Stimulated activated CD4-positive, alpha-beta T cell treated with anti-CD3 and anti-CD28 coated beads, Interleukin-2, amount 100 ng/mL, for 4 hours (primary cell): ENCODE measurements at regions not wholly inside any gene's neighbourhood (a gene's known extent, or its start where the extent isn't known, plus 50 kb on each side); places are given as distances from the start of the nearest gene placed in this dataset.
"Not testable (repeated sequence)": the region's sequence is repeated elsewhere in the genome, so short reads cannot be mapped to it uniquely, and the experiment has no call there.

ENCODE experiments used
- DNase-seq: peaks from one replicate; pipeline ENCODE4 v3.0.0-alpha.2; 2020; ENCODE audit warnings: low read depth

GRCh38 chr15:70367913-70368705 lies 270.4 kb upstream of the TLE3 start:
- not testable (repeated sequence) for DNase-seq

GRCh38 chr15:70364023-70364422 lies 266.3 kb upstream of the TLE3 start:
- DNase-seq, result not testable (repeated sequence)

DNA sequence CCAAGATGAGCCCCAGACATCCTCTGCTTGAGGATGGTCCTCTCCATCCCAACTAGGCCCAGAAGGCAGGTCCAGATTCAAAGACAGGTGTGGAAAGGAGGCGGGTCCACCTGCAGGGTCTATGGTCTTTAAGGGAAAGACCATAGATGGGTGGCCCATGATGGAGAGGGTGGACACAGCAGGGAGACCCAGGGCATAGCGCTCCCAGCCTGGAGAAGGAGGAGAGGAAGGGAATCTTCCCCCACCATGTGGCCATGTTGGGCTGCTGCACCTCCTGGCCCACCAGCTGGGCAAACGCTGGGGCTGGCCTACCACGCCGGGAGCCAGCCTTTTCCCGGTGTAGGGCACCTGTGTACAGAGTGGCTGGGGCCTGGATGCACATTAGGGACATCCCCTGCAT lies 265.2 kb upstream of the TLE3 start:
- no peak for DNase-seq

DNA sequence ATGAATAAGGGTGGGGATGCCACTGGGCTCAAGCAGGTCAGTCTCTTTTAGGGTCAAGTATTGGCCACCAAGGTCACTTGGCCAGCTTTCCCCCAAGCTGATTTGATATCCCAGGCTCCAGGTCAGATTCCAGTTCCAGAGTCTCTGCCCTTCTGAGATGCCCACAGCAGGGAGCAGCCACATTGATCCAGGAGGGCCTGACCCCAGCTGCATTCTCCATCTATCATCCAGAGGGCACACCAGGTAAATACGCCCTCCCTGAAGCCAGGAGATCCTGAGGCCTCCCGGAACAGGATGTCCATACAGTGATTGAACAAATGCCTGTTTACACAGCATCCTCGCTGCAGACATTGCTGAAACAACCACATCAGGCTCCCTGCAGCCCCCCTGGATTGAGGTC lies 264.6 kb upstream of the TLE3 start:
- DNase-seq, result no peak

- no peak for DNase-seq
These were observed 264.2 kb upstream of the TLE3 start for GRCh38 chr15:70361891-70362290.

- no peak for DNase-seq
These were observed 263.4 kb upstream of the TLE3 start for GRCh38 chr15:70361106-70361505.

DNA sequence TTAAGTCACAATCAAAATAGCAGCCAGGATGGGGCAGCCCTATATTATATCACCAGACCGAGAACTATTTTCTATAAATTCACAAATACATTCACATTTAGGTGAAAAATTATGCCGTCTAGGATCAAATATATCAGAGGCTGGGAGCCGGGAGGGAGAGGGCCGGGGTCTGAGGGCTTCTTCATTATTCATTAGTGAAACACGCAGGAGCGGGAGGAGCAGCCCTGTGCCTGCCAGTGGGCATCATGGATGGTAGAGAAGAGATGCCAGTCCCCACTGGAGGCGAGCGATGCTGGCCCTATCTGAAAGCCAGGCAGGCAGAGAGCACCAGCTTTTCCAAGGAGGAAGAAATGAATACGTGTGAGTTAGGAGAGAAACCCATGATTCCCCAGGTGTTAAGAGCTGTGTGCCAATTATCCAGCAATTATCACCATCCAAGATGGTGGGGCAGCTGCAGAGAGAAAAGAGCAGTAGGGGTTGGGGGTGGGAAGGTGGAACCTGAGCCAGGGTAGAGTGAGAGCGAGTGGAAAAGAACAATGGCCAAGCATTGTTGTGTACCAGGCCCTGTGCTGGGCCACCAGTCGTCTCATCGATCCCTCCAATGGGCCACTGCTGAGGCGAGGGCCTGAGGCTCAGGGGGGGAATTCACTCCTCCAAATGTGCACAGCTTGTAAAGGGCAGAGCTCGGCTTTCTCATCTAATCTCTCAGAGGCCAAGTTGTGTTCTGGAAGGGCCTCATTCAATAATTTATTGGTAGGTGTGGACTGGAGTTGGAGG lies 261.3 kb upstream of the TLE3 start:
- no peak for DNase-seq

- DNase-seq, result no peak
These were observed 260.5 kb upstream of the TLE3 start for GRCh38 chr15:70358011-70358819.

GRCh38 chr15:70357453-70357852 lies 259.7 kb upstream of the TLE3 start:
- no peak for DNase-seq

- DNase-seq, result no peak
These were observed 259.2 kb upstream of the TLE3 start for GRCh38 chr15:70356919-70357318.

- DNase-seq, result no peak
These were observed 258.5 kb upstream of the TLE3 start for GRCh38 chr15:70356062-70356860.

DNA sequence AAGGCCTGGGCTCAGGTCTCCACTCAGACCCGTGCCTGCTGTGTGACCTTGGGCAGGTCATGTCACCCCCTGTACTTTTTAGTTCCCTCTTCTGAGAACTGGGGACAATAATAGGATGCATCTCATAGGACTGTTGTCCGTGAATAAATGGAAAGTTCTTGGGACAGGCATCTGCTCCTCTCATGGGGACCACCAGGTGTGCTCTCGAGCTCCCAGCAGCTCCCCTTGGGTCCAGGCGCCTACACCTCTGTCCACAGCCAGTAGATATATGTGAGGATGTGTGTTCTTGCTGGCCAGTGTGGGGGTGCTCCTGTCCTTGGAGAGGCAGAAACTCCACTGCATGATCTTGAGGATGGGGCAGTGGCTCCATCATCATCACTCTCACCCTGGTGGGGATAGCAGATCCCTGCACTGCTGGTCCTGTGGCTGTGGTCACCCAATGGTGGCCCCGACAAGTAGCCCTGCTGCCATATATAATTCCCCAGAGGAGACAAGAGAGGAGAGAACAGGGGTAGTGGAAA lies 257.6 kb upstream of the TLE3 start:
- no peak for DNase-seq

- DNase-seq, result no peak
These were observed 256.7 kb upstream of the TLE3 start for GRCh38 chr15:70354346-70354905.

GRCh38 chr15:70353606-70354345 lies 256.1 kb upstream of the TLE3 start:
- DNase-seq, result no peak

DNA sequence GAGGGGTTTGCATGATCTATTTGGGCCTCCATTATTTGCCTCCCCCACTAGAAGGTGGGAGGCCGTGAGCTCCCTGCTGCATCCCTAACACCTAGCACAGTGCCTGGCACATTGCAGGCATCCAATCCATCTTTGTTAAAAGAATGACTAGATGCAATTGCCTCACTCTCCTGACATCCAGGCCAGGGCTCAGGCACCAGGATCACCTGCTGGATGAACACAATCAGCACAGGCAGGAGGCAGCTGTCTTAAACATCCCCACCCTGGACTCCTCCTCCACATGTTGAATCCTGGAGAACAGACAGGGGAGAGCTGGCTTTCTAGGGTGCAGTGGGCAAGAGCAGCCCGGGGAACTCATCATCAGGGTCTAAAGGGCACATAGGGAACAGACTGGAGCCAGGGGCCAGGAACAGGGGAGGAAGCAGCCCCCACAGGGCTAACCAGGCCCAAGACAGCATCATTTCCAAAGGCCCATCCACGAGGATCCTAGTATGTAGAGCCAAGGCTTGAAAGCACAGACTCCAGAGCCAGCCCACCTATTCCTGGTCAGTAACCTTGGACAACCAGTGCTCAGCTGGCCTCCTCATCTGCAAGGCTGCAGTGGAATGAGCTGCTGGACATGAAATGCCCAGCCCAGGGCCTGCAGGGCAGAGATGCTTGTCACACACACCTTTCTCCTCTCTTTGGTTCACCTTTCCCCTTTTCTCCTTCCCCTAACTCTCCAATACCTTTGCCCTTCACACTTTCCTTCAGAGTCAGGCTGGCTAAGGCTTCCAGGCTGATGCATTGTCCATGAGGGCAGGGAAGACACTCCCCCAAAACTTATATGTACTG lies 254.4 kb upstream of the TLE3 start:
- no peak for DNase-seq

- DNase-seq, result no peak
These were observed 253.7 kb upstream of the TLE3 start for GRCh38 chr15:70351391-70351790.

DNA sequence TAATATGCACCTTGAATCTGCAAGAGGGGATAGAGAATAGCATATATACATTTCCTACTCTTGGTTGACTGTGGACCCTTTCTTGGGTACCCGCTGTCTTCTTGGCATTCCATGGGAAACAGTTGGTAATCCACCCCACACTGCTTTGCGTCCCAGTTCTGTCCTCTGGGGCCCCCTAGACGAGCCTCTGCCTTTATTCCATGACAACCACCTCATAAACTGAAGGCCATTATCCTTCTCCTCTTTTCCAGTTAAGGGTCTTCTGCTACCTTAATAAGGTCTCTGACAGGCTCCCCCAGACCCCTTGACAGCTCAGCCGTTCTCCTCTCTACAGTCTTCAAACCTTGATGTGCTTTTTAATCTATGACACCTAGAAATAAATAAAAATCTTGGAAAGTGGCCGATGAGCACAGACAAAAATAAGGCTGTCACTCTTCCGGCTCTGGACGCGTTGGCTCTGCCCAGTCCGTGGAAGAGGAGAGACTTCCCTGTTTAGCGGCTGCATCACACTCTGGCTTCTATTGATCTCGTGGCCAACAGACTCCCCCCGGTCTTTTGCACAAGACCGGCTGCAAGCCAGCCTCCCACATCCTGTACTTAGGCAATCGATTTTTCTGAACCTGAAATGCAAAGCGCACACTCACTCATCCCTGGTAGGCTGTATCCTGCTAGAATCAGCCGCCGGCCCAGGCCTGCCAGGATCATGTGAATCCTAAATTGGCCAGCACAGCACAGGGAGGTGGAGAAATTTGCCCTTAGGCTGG lies 251.0 kb upstream of the TLE3 start:
- DNase-seq, result no peak

GRCh38 chr15:70348226-70348543 lies 250.5 kb upstream of the TLE3 start:
- DNase-seq, result no peak
